PFSK-1 (cell line): ENCODE measurements at regions not wholly inside any gene's neighbourhood (a gene's known extent, or its start where the extent isn't known, plus 50 kb on each side); places are given as distances from the start of the nearest gene placed in this dataset.

Source experiments
- FOXP2 ChIP-seq: optimal IDR thresholded peaks from 2 replicates; pipeline ENCODE3; 2011; ENCODE audit warnings: borderline replicate concordance, control low read depth, inconsistent platforms; ENCODE audit not compliant: insufficient read depth; ENCODE audit errors: extremely low read length, extremely low read depth
- POLR2AphosphoS5 ChIP-seq: IDR thresholded peaks from 2 replicates; pipeline ENCODE4 v1.6.1; 2012; ENCODE audit warnings: low read depth, mild to moderate bottlenecking, control low read depth, low read length, moderate library complexity
- SIN3A ChIP-seq: IDR thresholded peaks from 2 replicates; pipeline ENCODE4 v1.6.1; 2012; ENCODE audit warnings: mild to moderate bottlenecking, low read length, moderate library complexity, borderline replicate concordance; ENCODE audit not compliant: insufficient read depth
- TAF1 ChIP-seq: IDR thresholded peaks from 2 replicates; pipeline ENCODE4 v1.6.1; 2012; ENCODE audit warnings: low read length, control low read depth, borderline replicate concordance; ENCODE audit not compliant: insufficient read depth
- TF ChIP-seq, protein P1 (sequence below), 2 experiments: IDR thresholded peaks; 2 replicates each; pipeline versions ENCODE4 v1.6.1 to v1.8.0; 2011 to 2012; ENCODE audit warnings: low read depth in 2 of 2, low read length in 2 of 2, control low read depth in 1 of 2, inconsistent platforms in 1 of 2, mild to moderate bottlenecking in 1 of 2, moderate library complexity in 1 of 2; ENCODE audit not compliant: insufficient read depth in 1 of 2

GRCh38 chr20:39547546-39548408 is 585.6 kb downstream of the DHX35 start:
- TF ChIP-seq TAF1, result no peak
- TF ChIP-seq POLR2AphosphoS5, result no peak
- TF ChIP-seq FOXP2, result no peak
- TF ChIP-seq, protein P1, sequence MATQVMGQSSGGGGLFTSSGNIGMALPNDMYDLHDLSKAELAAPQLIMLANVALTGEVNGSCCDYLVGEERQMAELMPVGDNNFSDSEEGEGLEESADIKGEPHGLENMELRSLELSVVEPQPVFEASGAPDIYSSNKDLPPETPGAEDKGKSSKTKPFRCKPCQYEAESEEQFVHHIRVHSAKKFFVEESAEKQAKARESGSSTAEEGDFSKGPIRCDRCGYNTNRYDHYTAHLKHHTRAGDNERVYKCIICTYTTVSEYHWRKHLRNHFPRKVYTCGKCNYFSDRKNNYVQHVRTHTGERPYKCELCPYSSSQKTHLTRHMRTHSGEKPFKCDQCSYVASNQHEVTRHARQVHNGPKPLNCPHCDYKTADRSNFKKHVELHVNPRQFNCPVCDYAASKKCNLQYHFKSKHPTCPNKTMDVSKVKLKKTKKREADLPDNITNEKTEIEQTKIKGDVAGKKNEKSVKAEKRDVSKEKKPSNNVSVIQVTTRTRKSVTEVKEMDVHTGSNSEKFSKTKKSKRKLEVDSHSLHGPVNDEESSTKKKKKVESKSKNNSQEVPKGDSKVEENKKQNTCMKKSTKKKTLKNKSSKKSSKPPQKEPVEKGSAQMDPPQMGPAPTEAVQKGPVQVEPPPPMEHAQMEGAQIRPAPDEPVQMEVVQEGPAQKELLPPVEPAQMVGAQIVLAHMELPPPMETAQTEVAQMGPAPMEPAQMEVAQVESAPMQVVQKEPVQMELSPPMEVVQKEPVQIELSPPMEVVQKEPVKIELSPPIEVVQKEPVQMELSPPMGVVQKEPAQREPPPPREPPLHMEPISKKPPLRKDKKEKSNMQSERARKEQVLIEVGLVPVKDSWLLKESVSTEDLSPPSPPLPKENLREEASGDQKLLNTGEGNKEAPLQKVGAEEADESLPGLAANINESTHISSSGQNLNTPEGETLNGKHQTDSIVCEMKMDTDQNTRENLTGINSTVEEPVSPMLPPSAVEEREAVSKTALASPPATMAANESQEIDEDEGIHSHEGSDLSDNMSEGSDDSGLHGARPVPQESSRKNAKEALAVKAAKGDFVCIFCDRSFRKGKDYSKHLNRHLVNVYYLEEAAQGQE (IDR thresholded peaks at IDR 0.05; ENCODE audit: insufficient read depth in 1 of 2, low read depth in 2 of 2, low read length in 2 of 2), result no peak

GRCh38 chr20:39541136-39541803 is 579.1 kb downstream of the DHX35 start:
- TF ChIP-seq, protein P1 (IDR thresholded peaks at IDR 0.05; ENCODE audit: insufficient read depth in 1 of 2, low read depth in 2 of 2, low read length in 2 of 2), result no peak
- TF ChIP-seq TAF1, result no peak

- TF ChIP-seq, protein P1 (IDR thresholded peaks at IDR 0.05; ENCODE audit: insufficient read depth in 1 of 2, low read depth in 2 of 2, low read length in 2 of 2), result no peak
- TF ChIP-seq POLR2AphosphoS5, result no peak
- TF ChIP-seq SIN3A, result no peak
- TF ChIP-seq FOXP2, result no peak
- TF ChIP-seq TAF1, result no peak
Observed at GRCh38 chr20:39538317-39538716, 576.2 kb downstream of the DHX35 start.

DNA sequence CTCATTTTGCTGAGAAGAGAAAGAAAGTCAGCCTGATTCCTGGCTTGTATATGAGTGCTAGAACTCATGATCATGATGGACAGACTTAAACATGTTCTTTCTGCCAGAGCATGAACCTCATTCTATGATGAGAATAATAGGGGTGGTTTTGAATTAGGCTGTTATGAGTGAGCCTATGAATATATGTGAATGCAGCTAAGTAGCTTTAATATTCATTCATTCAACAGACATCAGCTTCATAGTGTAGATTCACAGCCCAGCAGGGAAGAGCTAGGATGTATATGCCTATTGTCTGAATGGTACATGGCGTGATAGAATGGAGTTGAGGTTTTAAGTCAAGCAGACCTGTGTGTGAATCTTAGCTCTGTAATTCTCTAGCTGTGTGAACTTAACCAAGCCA is 573.2 kb downstream of the DHX35 start:
- TF ChIP-seq FOXP2, result no peak
- no peak for TF ChIP-seq TAF1
- TF ChIP-seq SIN3A, result no peak
- TF ChIP-seq POLR2AphosphoS5, result no peak
- TF ChIP-seq, protein P1 (IDR thresholded peaks at IDR 0.05; ENCODE audit: insufficient read depth in 1 of 2, low read depth in 2 of 2, low read length in 2 of 2), result no peak
